Suprapubic skin (tissue), 4 donors: ENCODE measurements at regions not wholly inside any gene's neighbourhood (a gene's known extent, or its start where the extent isn't known, plus 50 kb on each side); places are given as distances from the start of the nearest gene placed in this dataset.

Experiments used
- DNase-seq, 2 donors: peaks; one replicate each; pipeline ENCODE4 v3.0.0-alpha.2; 2019; ENCODE audit warnings: low spot score in 2 of 2
- H3K27ac ChIP-seq: fragments of 200-600 bp; sonication (generic); one replicate; pipeline ENCODE4 v1.5.1; 2019
- H3K27me3 ChIP-seq: fragments of 200-600 bp; sonication (generic); one replicate; pipeline ENCODE4 v1.5.1; 2019
- H3K36me3 ChIP-seq: fragments of 200-600 bp; sonication (generic); one replicate; pipeline ENCODE4 v1.5.1; 2019
- H3K4me1 ChIP-seq: fragments of 200-600 bp; sonication (generic); one replicate; pipeline ENCODE4 v1.5.1; 2019
- H3K4me3 ChIP-seq: fragments of 200-600 bp; sonication (generic); one replicate; pipeline ENCODE4 v1.5.1; 2019; ENCODE audit warnings: mild to moderate bottlenecking
- H3K9me3 ChIP-seq: fragments of 200-600 bp; sonication (generic); one replicate; pipeline ENCODE4 v1.5.1; 2019
- EP300 ChIP-seq: sonication (generic); formaldehyde crosslinking; IDR thresholded peaks from one replicate; pipeline ENCODE4 v1.6.1; 2017; ENCODE audit warnings: antibody characterized with exemption
- POLR2A ChIP-seq, 2 donors: fragments of 450-650 bp; IDR thresholded peaks; one replicate each; pipeline ENCODE4 v1.6.1; 2017; ENCODE audit warnings: antibody characterized with exemption in 2 of 2, mild to moderate bottlenecking in 2 of 2, moderate library complexity in 2 of 2
- POLR2AphosphoS5 ChIP-seq, 3 donors: sonication (generic); formaldehyde crosslinking; IDR thresholded peaks; one replicate each; pipeline ENCODE4 v1.6.1; 2017; ENCODE audit warnings: antibody characterized with exemption in 3 of 3
- WGBS: methylation state at CpG from one replicate; pipeline ENCODE4 v1.1.5; 2018; 5-methylcytosine and 5-hydroxymethylcytosine counted together
- TF ChIP-seq, protein P1 (sequence below), 2 donors: fragments of 200-600 bp in 1 of 2; fragments of 450-650 bp in 1 of 2; sonication (generic) in 1 of 2; IDR thresholded peaks; one replicate each; pipeline ENCODE4 v1.5.1; 2016 to 2019; ENCODE audit warnings: antibody characterized with exemption in 2 of 2, mild to moderate bottlenecking in 1 of 2, moderate library complexity in 1 of 2

DNA sequence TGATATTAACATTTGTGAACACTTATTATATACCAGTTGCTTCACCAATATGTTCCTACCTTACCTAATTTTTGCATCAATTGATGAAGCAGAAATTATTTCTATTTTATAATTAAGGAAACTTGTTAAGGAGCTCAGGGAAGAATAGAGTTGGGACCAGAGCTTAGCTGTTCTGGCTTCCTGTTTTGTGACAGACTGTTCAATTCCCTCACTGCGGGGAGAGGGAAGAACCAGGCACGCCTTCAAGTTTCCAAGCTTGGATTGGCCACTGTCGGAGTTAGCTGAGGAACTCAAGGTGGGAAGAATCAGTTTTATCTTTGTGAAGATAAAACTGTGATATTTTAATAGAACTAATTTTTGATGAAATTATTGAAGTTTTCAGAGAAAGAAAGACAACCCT lies 142.3 kb upstream of the LMO4 start:
- Histone ChIP-seq H3K27ac (no peak overlapping the region), H3K4me3 (no peak overlapping the region), H3K36me3 (no peaks in the 10 kb centered on the region), H3K27me3 (no peaks in the 10 kb centered on the region), H3K4me1 (no peaks in the 10 kb centered on the region), H3K9me3 (no peaks in the 10 kb centered on the region)
- DNase-seq: no peak
- whole genome bisulfite sequencing: 77% methylated on average over 3 of the region's 3 CpGs
- TF ChIP-seq POLR2A (IDR thresholded peaks at IDR 0.05): no peak
- TF ChIP-seq, protein P1, sequence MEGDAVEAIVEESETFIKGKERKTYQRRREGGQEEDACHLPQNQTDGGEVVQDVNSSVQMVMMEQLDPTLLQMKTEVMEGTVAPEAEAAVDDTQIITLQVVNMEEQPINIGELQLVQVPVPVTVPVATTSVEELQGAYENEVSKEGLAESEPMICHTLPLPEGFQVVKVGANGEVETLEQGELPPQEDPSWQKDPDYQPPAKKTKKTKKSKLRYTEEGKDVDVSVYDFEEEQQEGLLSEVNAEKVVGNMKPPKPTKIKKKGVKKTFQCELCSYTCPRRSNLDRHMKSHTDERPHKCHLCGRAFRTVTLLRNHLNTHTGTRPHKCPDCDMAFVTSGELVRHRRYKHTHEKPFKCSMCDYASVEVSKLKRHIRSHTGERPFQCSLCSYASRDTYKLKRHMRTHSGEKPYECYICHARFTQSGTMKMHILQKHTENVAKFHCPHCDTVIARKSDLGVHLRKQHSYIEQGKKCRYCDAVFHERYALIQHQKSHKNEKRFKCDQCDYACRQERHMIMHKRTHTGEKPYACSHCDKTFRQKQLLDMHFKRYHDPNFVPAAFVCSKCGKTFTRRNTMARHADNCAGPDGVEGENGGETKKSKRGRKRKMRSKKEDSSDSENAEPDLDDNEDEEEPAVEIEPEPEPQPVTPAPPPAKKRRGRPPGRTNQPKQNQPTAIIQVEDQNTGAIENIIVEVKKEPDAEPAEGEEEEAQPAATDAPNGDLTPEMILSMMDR (IDR thresholded peaks at IDR 0.05): no peak
- no peak for TF ChIP-seq EP300
- no peak for TF ChIP-seq POLR2AphosphoS5 (IDR thresholded peaks at IDR 0.05)

DNA sequence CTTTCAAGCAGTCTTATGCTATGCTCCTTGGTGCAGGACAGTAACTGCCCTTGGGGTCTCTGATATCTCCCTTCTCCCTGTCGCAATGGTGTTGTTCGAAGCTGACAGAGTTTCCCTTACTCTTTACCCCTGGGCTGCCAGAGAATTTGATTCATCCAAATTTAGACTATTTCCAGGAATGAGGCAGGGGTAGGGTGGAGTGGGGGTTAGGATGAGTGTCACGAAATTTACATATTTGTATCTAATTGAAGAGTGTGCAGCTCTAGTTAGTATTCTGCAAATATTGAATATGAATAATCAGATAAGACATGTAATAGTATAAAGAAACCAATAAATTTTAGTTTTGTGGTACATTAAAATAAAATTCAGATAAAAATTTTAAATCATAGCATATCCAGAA lies 140.0 kb upstream of the LMO4 start:
- WGBS: 75% methylated on average over 3 of the region's 3 CpGs
- H3K36me3 ChIP-seq: no peaks in the 10 kb centered on the region
- no peak for TF ChIP-seq EP300
- no peak for TF ChIP-seq POLR2A (IDR thresholded peaks at IDR 0.05)
- TF ChIP-seq, protein P1 (IDR thresholded peaks at IDR 0.05): no peak
- TF ChIP-seq POLR2AphosphoS5 (IDR thresholded peaks at IDR 0.05): no peak

DNA sequence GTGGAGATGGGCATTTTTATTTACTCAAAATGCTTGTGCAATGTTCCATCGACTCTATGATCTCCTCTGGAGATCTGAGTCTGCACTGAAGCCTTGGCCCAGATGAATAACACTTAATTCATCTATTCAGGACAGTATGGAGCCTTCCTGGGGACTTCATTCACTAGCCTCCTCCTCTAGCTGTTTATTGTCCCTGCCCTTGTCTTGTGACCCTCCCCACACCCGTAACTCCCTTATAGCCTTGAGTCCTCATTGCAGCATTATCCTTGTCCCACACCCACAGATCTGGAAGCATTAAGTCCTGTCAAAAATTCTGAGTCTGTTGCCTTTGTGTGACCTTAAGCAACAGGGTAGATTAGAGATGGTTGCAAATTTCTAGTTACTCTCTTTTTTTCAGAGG lies 138.3 kb upstream of the LMO4 start:
- Histone ChIP-seq H3K4me1 (no peaks in the 10 kb centered on the region), H3K27ac (no peak overlapping the region), H3K27me3 (no peaks in the 10 kb centered on the region), H3K4me3 (no peak overlapping the region), H3K9me3 (no peaks in the 10 kb centered on the region), H3K36me3 (no peaks in the 10 kb centered on the region)
- 75% methylated on average over 2 of the region's 2 CpGs for WGBS
- DNase-seq: no peak
- TF ChIP-seq POLR2AphosphoS5 (IDR thresholded peaks at IDR 0.05) (no peak), POLR2A (IDR thresholded peaks at IDR 0.05) (no peak), EP300 (no peak)
- TF ChIP-seq, protein P1 (IDR thresholded peaks at IDR 0.05): no peak

More for the DNA sequence above, 140.0 kb upstream of the LMO4 start:
- no peaks in the 10 kb centered on the region for H3K9me3 ChIP-seq
- DNase-seq: no peak
- no peak overlapping the region for H3K4me3 ChIP-seq
- H3K27me3 ChIP-seq: no peaks in the 10 kb centered on the region
- no peaks in the 10 kb centered on the region for H3K4me1 ChIP-seq
- no peak overlapping the region for H3K27ac ChIP-seq

DNA sequence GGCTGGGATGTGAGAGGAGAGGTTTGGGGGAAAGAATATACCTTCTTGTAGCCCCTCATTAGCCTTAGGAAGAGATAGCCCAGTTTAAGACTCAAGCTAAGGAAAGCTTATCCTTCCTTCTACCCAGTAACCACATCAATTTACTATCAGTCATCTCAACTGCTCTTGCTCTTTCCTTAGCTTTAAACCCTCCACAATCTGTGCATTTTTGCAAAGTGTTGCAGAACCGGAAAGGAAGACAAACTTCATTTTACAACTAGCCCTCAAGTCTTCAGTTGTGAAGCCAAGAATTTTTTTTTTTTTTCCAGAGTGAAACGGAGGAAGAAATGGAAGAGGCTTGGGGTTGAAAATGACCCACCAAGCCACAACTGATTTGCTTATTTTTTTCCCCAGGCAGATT lies 137.0 kb upstream of the LMO4 start:
- 41% methylated on average over 2 of the region's 2 CpGs for WGBS
- DNase-seq: no peak
- no peaks in the 10 kb centered on the region for H3K9me3 ChIP-seq
- no peaks in the 10 kb centered on the region for H3K36me3 ChIP-seq
- no peaks in the 10 kb centered on the region for H3K4me1 ChIP-seq
- TF ChIP-seq EP300 (no peak), POLR2AphosphoS5 (IDR thresholded peaks at IDR 0.05) (no peak), POLR2A (IDR thresholded peaks at IDR 0.05) (no peak)
- TF ChIP-seq, protein P1 (IDR thresholded peaks at IDR 0.05): no peak
- no peak overlapping the region for H3K4me3 ChIP-seq
- no peak overlapping the region for H3K27ac ChIP-seq
- no peaks in the 10 kb centered on the region for H3K27me3 ChIP-seq

DNA sequence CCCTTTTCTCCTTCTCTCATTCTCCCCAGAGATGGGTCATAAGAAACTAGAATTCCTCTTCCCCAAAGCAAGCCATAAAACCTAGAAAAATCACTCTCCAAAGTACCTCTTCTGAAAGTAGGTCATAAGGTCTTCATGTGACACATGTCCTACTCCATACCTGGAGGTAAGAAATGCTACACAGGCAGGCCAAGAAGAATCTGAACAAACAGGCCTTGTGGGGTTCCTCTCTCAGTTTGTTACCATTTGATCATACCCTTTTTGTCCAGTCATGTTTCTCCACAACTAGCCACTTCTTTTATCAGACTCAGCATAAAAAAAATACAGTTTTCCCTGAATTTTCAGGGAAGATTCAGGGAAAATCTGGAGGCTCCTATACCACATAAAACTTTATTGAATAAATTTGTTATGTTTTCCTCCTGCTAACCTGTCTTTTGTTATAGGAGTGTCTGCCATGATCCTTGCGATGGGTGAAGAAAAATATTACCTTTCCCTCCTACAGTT lies 134.4 kb upstream of the LMO4 start:
- H3K27ac ChIP-seq: no peak overlapping the region
- no peak for DNase-seq
- H3K27me3 ChIP-seq: no peaks in the 10 kb centered on the region
- H3K36me3 ChIP-seq: no peaks in the 10 kb centered on the region
- TF ChIP-seq, protein P1 (IDR thresholded peaks at IDR 0.05): no peak
- H3K4me3 ChIP-seq: no peak overlapping the region
- 100% methylated on average over 1 of the region's 1 CpG for WGBS
- no peaks in the 10 kb centered on the region for H3K9me3 ChIP-seq
- H3K4me1 ChIP-seq: no peaks in the 10 kb centered on the region
